ENCODE measurements at regions not wholly inside any gene's neighbourhood (a gene's known extent, or its start where the extent isn't known, plus 50 kb on each side); places are given as distances from the start of the nearest gene placed in this dataset.

DNA sequence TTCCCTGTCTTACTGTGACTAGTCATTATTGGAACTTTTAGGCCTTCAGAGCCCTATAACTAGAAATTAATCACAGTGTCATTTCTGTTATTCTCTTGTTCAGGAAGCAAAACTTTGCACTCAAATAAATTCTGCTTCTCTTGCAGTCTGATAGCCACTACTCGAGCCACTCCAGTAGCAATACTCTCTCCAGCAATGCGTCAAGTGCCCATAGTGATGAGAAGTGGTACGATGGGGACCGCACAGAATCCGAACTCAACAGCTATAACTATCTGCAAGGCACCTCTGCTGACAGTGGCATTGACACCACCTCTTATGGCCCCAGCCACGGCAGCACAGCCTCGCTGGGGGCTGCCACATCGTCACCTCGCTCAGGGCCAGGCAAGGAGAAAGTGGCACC lies 223.2 kb upstream of the RGS6 start:
- no TSS peak for BruUV-seq (replicated peaks)
- TF ChIP-seq POLR2A (IDR thresholded peaks at IDR 0.05; ENCODE audit: low read depth, low read length) (no peak), GATA2 (IDR thresholded peaks at IDR 0.05; ENCODE audit: insufficient read depth, insufficient read length, low read depth, low read length) (no peak), FOS (IDR thresholded peaks at IDR 0.05; ENCODE audit: borderline replicate concordance, insufficient read depth, low read length) (no peak), MAX (IDR thresholded peaks at IDR 0.05; ENCODE audit: insufficient read depth, insufficient read length) (no peak), EZH2 (IDR thresholded peaks at IDR 0.05; ENCODE audit: borderline replicate concordance, low read depth, low read length, severe bottlenecking) (no peak), JUN (IDR thresholded peaks at IDR 0.05; ENCODE audit: borderline replicate concordance, insufficient read depth, insufficient read length, low read depth) (no peak), MYC (IDR thresholded peaks at IDR 0.05; ENCODE audit: low read depth, low read length) (no peak), POLR2AphosphoS5 (IDR thresholded peaks at IDR 0.05; ENCODE audit: insufficient read depth, low read depth, low read length) (no peak)
- TF ChIP-seq, protein P1, sequence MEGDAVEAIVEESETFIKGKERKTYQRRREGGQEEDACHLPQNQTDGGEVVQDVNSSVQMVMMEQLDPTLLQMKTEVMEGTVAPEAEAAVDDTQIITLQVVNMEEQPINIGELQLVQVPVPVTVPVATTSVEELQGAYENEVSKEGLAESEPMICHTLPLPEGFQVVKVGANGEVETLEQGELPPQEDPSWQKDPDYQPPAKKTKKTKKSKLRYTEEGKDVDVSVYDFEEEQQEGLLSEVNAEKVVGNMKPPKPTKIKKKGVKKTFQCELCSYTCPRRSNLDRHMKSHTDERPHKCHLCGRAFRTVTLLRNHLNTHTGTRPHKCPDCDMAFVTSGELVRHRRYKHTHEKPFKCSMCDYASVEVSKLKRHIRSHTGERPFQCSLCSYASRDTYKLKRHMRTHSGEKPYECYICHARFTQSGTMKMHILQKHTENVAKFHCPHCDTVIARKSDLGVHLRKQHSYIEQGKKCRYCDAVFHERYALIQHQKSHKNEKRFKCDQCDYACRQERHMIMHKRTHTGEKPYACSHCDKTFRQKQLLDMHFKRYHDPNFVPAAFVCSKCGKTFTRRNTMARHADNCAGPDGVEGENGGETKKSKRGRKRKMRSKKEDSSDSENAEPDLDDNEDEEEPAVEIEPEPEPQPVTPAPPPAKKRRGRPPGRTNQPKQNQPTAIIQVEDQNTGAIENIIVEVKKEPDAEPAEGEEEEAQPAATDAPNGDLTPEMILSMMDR (IDR thresholded peaks at IDR 0.05; ENCODE audit: extremely low read depth in 1 of 2, insufficient read depth in 1 of 2, low read depth in 1 of 2, low read length in 2 of 2) = no peak
- Histone ChIP-seq H2AFZ (ENCODE audit: low read depth, low read length) (no peak overlapping the region), H3K9me1 (replicated peaks; ENCODE audit: control insufficient read depth, extremely low read depth, insufficient read depth, low read length) (no peaks in the 10 kb centered on the region), H3K79me2 (ENCODE audit: control insufficient read depth, insufficient read depth, low read length) (no peaks in the 10 kb centered on the region), H3K4me2 (ENCODE audit: insufficient read depth, low read length) (no peak overlapping the region), H4K20me1 (replicated peaks; ENCODE audit: control insufficient read depth, extremely low read depth, insufficient read depth, low read length) (no peaks in the 10 kb centered on the region), H3K27ac (ENCODE audit: insufficient read depth, low read depth, low read length) (no peak overlapping the region), H3K27me3 (ENCODE audit: control insufficient read depth in 2 of 2, insufficient read depth in 2 of 2, low read length in 2 of 2) (no peaks in the 10 kb centered on the region), H3K9ac (replicated peaks; ENCODE audit: extremely low read depth, insufficient read depth, low read length) (no peak overlapping the region), H3K9me3 (replicated peaks; ENCODE audit: control insufficient read depth, insufficient read depth, low read length) (no peaks in the 10 kb centered on the region), H3K4me1 (ENCODE audit: control insufficient read depth, extremely low read depth, insufficient read depth, low read length) (no peaks in the 10 kb centered on the region), H3K4me3 (replicated peaks in 1 of 3; ENCODE audit: insufficient read depth in 1 of 3, low read depth in 1 of 3, low read length in 3 of 3) (no peak overlapping the region), H3K36me3 (ENCODE audit: control insufficient read depth in 2 of 2, extremely low read depth in 1 of 2, insufficient read depth in 2 of 2, low read length in 2 of 2) (peaks cover 0 to 4% of the 10 kb centered on the region in 2 experiments)
- POLR2A ChIA-PET = no interaction called here
- DNase-seq (ENCODE audit: low read depth, low spot score) (no peak), FAIRE-seq (no peak)
- intact Hi-C loops (cut with micrococcal nuclease) = no loop called here
- dilution Hi-C loops (cut with MboI; ENCODE audit: extremely low pct_ligation_motif_present, low sequenced_read_pairs) = no loop called here
- CTCF ChIA-PET = interaction anchor here (0.8 kb wide), 1 partner anchor 43 kb away, joined by 3 read pairs; no protein-coding TSS in a partner anchor
